ENCODE measurements at regions not wholly inside any gene's neighbourhood (a gene's known extent, or its start where the extent isn't known, plus 50 kb on each side); places are given as distances from the start of the nearest gene placed in this dataset.

DNA sequence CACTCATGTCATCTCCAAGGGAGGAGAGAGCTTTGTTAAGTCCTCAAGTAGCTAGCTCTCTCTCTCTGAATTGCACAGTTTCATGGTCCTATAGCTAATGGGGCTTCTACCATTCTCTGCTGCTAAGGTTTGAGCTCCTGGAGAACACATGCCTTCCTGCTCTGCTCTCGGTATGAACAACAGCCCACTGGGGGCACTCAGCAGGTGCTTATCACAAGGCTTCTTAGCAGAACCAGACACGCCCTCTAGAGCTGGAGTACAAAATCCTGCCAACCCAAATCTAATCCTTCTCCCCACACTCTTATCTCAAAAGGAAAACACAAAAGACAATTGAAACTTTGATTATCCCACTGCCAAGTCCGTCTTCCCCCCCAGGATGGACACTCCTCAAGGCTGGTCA, 176.5 kb downstream of the HS3ST1 start:
- TF ChIP-seq, protein P1, sequence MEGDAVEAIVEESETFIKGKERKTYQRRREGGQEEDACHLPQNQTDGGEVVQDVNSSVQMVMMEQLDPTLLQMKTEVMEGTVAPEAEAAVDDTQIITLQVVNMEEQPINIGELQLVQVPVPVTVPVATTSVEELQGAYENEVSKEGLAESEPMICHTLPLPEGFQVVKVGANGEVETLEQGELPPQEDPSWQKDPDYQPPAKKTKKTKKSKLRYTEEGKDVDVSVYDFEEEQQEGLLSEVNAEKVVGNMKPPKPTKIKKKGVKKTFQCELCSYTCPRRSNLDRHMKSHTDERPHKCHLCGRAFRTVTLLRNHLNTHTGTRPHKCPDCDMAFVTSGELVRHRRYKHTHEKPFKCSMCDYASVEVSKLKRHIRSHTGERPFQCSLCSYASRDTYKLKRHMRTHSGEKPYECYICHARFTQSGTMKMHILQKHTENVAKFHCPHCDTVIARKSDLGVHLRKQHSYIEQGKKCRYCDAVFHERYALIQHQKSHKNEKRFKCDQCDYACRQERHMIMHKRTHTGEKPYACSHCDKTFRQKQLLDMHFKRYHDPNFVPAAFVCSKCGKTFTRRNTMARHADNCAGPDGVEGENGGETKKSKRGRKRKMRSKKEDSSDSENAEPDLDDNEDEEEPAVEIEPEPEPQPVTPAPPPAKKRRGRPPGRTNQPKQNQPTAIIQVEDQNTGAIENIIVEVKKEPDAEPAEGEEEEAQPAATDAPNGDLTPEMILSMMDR (IDR thresholded peaks at IDR 0.05; ENCODE audit: extremely low read depth, missing control alignments) = no peak
- DNase-seq (ENCODE audit: low spot score) = no peak

DNA sequence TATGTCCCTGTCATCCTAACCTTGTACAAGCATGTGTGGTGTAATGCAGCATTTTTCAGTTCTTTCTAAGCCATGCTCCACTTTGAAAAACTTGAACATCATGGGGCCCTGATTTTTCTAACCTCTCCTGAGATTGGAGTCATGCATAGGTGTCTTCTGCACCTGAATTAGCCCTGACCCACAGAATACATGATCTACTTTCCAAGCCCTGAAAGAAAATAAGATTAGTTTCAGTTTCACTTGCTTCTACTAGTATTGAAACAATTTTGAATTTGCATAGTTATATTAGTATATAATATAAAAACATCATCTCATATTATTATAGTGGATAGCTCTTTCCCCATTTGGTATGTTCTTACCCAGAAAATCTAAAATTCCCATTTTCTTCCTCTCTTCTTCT, 178.2 kb downstream of the HS3ST1 start:
- TF ChIP-seq, protein P1 (IDR thresholded peaks at IDR 0.05; ENCODE audit: extremely low read depth, missing control alignments) = no peak
- no peak for DNase-seq (ENCODE audit: low spot score)

DNA sequence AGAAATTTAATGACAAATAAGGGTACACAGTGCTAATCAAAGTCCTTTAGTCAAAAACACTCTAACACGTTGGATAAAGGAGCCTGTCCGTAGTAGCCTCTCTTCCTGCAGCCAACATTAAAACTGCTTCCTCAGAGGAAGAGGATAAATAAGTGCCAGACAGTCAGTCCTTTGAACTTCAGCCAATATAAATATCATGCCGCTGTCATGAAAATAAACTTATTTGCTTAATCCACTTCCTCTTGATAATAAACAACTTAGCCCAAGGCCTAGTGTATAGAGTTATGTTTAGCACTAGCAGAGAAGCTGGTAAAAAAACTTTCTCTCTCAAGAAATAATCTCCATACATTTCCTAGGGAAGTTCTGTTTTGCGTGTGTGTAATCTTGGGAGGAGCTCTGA, 196.7 kb downstream of the HS3ST1 start:
- TF ChIP-seq, protein P1 (IDR thresholded peaks at IDR 0.05; ENCODE audit: extremely low read depth, missing control alignments) = no peak
- DNase-seq (ENCODE audit: low spot score) = no peak

DNA sequence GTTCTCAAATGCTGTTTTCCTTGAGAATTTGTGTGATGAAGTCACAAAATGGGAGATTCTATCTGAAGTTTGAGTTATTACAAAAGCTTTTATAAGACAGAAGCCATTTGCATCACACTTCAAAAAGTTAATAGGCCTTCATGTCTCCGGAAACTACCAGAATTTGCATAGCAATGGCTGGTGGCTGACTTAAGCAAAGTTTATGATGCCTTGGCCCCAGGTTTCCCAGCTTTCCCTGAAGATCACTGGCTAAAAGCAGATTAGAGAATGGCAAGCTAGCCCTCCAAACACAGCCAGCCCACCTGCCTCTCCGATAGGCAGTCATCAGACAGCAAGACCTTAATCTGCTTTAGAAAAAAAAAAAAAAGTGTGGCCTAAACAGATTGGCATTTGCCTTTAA, 197.8 kb downstream of the HS3ST1 start:
- DNase-seq (ENCODE audit: low spot score) = no peak
- TF ChIP-seq, protein P1 (IDR thresholded peaks at IDR 0.05; ENCODE audit: extremely low read depth, missing control alignments) = no peak

DNA sequence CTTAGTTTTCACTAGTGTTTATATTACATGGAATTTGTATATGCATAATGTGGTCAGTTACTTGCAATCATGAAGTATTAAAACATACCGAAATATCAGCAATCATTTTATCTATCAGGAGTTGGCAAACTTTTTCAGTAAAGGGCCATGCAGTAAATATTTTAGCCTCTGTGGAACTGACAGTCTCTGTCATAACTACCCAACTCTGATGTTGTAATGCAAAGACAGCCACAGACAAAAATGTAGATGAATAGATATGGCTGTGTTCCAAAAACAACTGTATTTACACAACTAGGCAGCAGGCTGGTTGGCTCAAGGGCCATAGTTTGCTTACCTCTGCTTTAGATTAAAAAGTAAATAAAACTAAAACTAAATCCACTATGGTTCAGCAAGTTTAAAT, 200.2 kb downstream of the HS3ST1 start:
- no peak for DNase-seq (ENCODE audit: low spot score)

DNA sequence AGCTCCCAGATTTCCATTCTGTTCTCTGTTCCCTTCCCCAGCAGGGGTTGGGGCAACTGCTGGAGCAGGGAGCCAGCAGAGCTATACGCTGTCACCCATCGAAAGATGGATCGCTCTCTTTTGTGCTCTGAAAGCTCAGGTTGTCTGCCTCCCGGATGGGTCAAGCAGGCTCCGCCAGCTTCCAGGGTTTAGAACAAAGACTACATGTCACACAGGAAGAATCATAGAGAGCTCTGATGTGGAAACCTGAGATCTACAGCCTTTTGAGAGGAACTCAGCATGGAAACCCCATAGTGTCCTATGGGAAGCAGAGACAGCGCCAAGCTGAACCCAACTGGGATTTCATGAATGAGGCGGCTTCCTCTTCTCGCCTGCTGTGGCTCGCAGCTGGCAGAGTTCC, 205.4 kb downstream of the HS3ST1 start:
- TF ChIP-seq, protein P1 (IDR thresholded peaks at IDR 0.05; ENCODE audit: extremely low read depth, missing control alignments) = no peak
- no peak for DNase-seq (ENCODE audit: low spot score)

More for the DNA sequence above, 200.2 kb downstream of the HS3ST1 start:
- TF ChIP-seq, protein P1 (IDR thresholded peaks at IDR 0.05; ENCODE audit: extremely low read depth, missing control alignments) = no peak

DNA sequence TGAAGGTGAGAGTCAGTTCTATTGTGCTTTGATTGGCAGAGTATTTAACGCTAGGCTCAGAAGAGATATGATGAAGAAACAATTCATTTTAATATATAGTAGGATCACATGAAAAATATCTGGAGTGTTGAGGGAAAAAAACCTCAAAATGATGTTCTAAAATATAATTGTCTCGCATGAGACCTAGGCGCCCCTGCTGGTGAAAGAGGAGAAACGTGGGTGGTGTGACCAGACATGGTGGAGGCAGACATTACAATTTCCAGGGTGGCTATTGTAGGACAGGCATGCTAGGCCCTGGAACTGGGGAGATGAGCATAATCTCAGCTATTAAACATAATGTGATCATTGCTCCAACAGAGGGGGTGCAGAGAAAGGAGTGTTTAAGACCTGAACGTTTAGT, 210.0 kb downstream of the HS3ST1 start:
- TF ChIP-seq, protein P1 (IDR thresholded peaks at IDR 0.05; ENCODE audit: extremely low read depth, missing control alignments) = no peak
- no peak for DNase-seq (ENCODE audit: low spot score)
